ENCODE measurements at regions not wholly inside any gene's neighbourhood (a gene's known extent, or its start where the extent isn't known, plus 50 kb on each side); places are given as distances from the start of the nearest gene placed in this dataset.

GRCh38 chr2:138334323-138334722 is 167.2 kb upstream of the SPOPL start:
- TF ChIP-seq CTCF (IDR thresholded peaks at IDR 0.05): no peak
- TF ChIP-seq SMC3 (IDR thresholded peaks at IDR 0.05): no peak
- TF ChIP-seq PBX3 (IDR thresholded peaks at IDR 0.05): no peak
- TF ChIP-seq RCOR1 (IDR thresholded peaks at IDR 0.05; ENCODE audit: low read depth, low read length): no peak
- no peak for TF ChIP-seq MAFK (IDR thresholded peaks at IDR 0.05; ENCODE audit: partially characterized antibody)
- no peak for TF ChIP-seq ZFP36 (IDR thresholded peaks at IDR 0.05; ENCODE audit: borderline replicate concordance, partially characterized antibody)

Measured in A549 (cell line).